Caco-2 (cell line): ENCODE measurements at regions not wholly inside any gene's neighbourhood (a gene's known extent, or its start where the extent isn't known, plus 50 kb on each side); places are given as distances from the start of the nearest gene placed in this dataset.

Source experiments
- BruUV-seq: library from RNA; stranded (reverse); fragments of 400-500 nt; replicated peaks from 2 replicates; lab custom pipeline; 2021; lab: Mats Ljungman, UMichigan
- CTCF ChIA-PET: fragments of 300-600 bp; sonication (Branson Sonifier 250); formaldehyde crosslinking; loops from one replicate; lab custom pipeline; 2022; ENCODE audit warnings: antibody characterized with exemption; lab: Charles Lee
- POLR2A ChIA-PET: fragments of 300-600 bp; sonication (Branson Sonifier 250); formaldehyde crosslinking; loops from one replicate; lab custom pipeline; 2022; ENCODE audit warnings: antibody characterized with exemption; lab: Charles Lee
- DNase-seq, 2 experiments: peaks; one replicate each; pipeline versions ENCODE4 v3.0.0 to v3.0.0-alpha.2; 2020 to 2022
- H3K27me3 ChIP-seq: replicated peaks from 2 replicates; pipeline ENCODE4 v1.6.0; 2011; ENCODE audit warnings: low read length; ENCODE audit not compliant: control insufficient read depth, insufficient read depth
- H3K36me3 ChIP-seq: 2 replicates; pipeline ENCODE4 v1.5.1; 2011; ENCODE audit warnings: low read length; ENCODE audit not compliant: control insufficient read depth, insufficient read depth
- H3K4me1 ChIP-seq: fragments of 250-450 bp; sonication (Bioruptor Pico); 2 replicates; pipeline ENCODE4 v1.5.1; 2020; ENCODE audit warnings: mild to moderate bottlenecking
- H3K4me3 ChIP-seq: 2 replicates; pipeline ENCODE4 v1.5.1; 2011; ENCODE audit warnings: low read depth, mild to moderate bottlenecking, control low read depth, low read length
- H3K9me3 ChIP-seq: fragments of 250-450 bp; sonication (Bioruptor Pico); 2 replicates; pipeline ENCODE4 v1.5.1; 2020; ENCODE audit warnings: mild to moderate bottlenecking, moderate library complexity
- H3K27ac Mint-ChIP-seq: one replicate; pipeline ENCODE4 v1.8.0; 2022; ENCODE audit warnings: mixed read lengths; ENCODE audit not compliant: unreplicated experiment
- H3K27me3 Mint-ChIP-seq: one replicate; pipeline ENCODE4 v1.8.0; 2022; ENCODE audit warnings: mixed read lengths; ENCODE audit not compliant: insufficient read depth, unreplicated experiment
- H3K36me3 Mint-ChIP-seq: one replicate; pipeline ENCODE4 v1.8.0; 2022; ENCODE audit warnings: mild to moderate bottlenecking, mixed read lengths; ENCODE audit not compliant: insufficient read depth, unreplicated experiment
- H3K4me1 Mint-ChIP-seq: one replicate; pipeline ENCODE4 v1.8.0; 2022; ENCODE audit warnings: low read depth, mixed read lengths; ENCODE audit not compliant: unreplicated experiment
- H3K4me3 Mint-ChIP-seq: one replicate; pipeline ENCODE4 v1.8.0; 2022; ENCODE audit warnings: mild to moderate bottlenecking, moderate library complexity, mixed read lengths; ENCODE audit not compliant: unreplicated experiment
- H3K9me3 Mint-ChIP-seq: one replicate; pipeline ENCODE4 v1.8.0; 2022; ENCODE audit warnings: mixed read lengths; ENCODE audit not compliant: unreplicated experiment
- intact Hi-C: fragments of 100-400 bp; cut with micrococcal nuclease; formaldehyde crosslinking; loops from one replicate; pipeline ENCODE4 v1.10.0; 2022; ENCODE audit not compliant: unreplicated experiment
- TF ChIP-seq, protein P1 (sequence below), 2 experiments: fragments of 200-600 bp in 1 of 2; IDR thresholded peaks; 1 replicate in 1 of 2; 2 replicates in 1 of 2; pipeline versions ENCODE4 v1.5.1 to v1.8.0; 2011 to 2022; ENCODE audit warnings: antibody characterized with exemption in 1 of 2, control low read depth in 1 of 2, inconsistent platforms in 1 of 2, low read depth in 1 of 2, low read length in 1 of 2, mild to moderate bottlenecking in 1 of 2, moderate library complexity in 1 of 2; ENCODE audit not compliant: insufficient read depth in 1 of 2, severe bottlenecking in 1 of 2, unreplicated experiment in 1 of 2

DNA sequence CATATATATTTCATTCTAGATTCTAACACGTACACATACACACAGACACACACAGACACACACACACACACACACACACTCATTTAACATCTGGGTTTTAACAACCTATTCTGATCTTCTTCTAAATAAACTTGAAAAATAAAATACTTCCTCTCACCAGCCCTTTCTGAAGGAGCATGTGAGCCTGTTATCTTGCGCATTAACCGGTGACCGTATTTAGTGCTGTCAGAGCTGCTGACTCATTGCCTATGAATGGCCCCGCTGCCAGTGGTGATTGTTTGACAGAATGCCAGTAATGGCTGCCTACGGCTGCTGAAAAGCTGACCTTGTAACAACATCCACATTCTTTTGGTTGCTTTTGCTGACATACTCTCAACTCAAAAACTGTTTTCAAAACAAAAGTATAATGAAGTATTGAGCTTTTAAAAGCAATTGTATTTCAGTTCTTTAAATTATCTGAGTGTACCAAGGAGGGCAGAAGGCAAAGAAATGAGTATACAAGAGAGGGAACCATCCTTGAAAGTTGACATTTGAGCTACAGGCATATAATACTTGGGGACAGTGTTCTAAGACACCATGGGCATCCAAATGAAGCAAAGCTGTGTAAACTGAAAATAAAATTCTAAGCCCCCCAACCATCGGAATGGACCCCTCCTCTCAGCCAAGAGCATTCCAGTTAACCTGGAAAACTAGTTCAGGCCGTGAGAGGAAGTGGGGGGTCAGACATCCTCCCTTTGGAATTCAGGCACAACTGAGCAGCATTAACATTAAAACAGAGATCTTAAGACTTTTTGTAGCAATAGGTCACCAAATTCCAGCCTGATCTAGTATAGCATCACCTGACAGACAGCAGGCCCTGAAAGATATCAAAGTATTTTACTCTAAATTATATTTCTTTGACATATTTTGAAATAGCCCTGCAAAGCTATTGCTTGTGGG lies 50.2 kb upstream of the DTNA start:
- Mint-ChIP-seq H3K4me3 (no peak overlapping the region), H3K4me1 (peaks cover 6% of the 10 kb centered on the region), H3K9me3 (no peaks in the 10 kb centered on the region), H3K27me3 (no peaks in the 10 kb centered on the region), H3K27ac (peak overlapping the region; percentile 79), H3K36me3 (no peaks in the 10 kb centered on the region)
- intact Hi-C loops = loop anchor here (2.0 kb wide), 1 partner anchor 67 kb away; no protein-coding TSS in a partner anchor
- no peaks in the 10 kb centered on the region for H3K9me3 ChIP-seq
- ChIA-PET CTCF (interaction anchor here (2.4 kb wide), 1 partner anchor 129 kb away, joined by 28 read pairs; no protein-coding TSS in a partner anchor), POLR2A (no interaction called here)
- no TSS peak for BruUV-seq
- H3K36me3 ChIP-seq = no peaks in the 10 kb centered on the region
- no peak overlapping the region for H3K4me3 ChIP-seq
- H3K4me1 ChIP-seq = no peaks in the 10 kb centered on the region
- no peaks in the 10 kb centered on the region for H3K27me3 ChIP-seq
- peak; percentile 23 to 49 for DNase-seq
- TF ChIP-seq, protein P1, sequence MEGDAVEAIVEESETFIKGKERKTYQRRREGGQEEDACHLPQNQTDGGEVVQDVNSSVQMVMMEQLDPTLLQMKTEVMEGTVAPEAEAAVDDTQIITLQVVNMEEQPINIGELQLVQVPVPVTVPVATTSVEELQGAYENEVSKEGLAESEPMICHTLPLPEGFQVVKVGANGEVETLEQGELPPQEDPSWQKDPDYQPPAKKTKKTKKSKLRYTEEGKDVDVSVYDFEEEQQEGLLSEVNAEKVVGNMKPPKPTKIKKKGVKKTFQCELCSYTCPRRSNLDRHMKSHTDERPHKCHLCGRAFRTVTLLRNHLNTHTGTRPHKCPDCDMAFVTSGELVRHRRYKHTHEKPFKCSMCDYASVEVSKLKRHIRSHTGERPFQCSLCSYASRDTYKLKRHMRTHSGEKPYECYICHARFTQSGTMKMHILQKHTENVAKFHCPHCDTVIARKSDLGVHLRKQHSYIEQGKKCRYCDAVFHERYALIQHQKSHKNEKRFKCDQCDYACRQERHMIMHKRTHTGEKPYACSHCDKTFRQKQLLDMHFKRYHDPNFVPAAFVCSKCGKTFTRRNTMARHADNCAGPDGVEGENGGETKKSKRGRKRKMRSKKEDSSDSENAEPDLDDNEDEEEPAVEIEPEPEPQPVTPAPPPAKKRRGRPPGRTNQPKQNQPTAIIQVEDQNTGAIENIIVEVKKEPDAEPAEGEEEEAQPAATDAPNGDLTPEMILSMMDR (IDR thresholded peaks at IDR 0.05; ENCODE audit: insufficient read depth in 1 of 2, low read depth in 1 of 2, low read length in 1 of 2, severe bottlenecking in 1 of 2, unreplicated experiment in 1 of 2) = no peak
